HEK293T (cell line): ENCODE measurements at regions not wholly inside any gene's neighbourhood (a gene's known extent, or its start where the extent isn't known, plus 50 kb on each side); places are given as distances from the start of the nearest gene placed in this dataset.

Experiments used
- HDGF ChIP-seq: fragments of 450-650 bp; IDR thresholded peaks from 2 replicates; pipeline ENCODE4 v1.6.1; 2017; ENCODE audit warnings: antibody characterized with exemption, borderline replicate concordance
- L3MBTL2 ChIP-seq: fragments of 450-650 bp; conservative IDR thresholded peaks from 2 replicates; pipeline ENCODE4 v1.6.1; 2016; ENCODE audit warnings: mild to moderate bottlenecking
- SP1 ChIP-seq: fragments of 450-650 bp; IDR thresholded peaks from 2 replicates; pipeline ENCODE4 v1.6.1; 2017
- SUZ12 ChIP-seq: fragments of 450-650 bp; IDR thresholded peaks from 2 replicates; pipeline ENCODE4 v1.6.1; 2016; ENCODE audit warnings: mild to moderate bottlenecking

GRCh38 chr16:8397223-8397622 lies 193.1 kb downstream of the TMEM114 start:
- no peak for TF ChIP-seq SP1
- no peak for TF ChIP-seq HDGF
- no peak for TF ChIP-seq SUZ12
- no peak for TF ChIP-seq L3MBTL2
